ENCODE measurements at regions not wholly inside any gene's neighbourhood (a gene's known extent, or its start where the extent isn't known, plus 50 kb on each side); places are given as distances from the start of the nearest gene placed in this dataset.
"Not testable (repeated sequence)": the region's sequence is repeated elsewhere in the genome, so short reads cannot be mapped to it uniquely, and the experiment has no call there.

- Histone ChIP-seq H3K36me3 (ENCODE audit: insufficient read depth, low read length) (no peaks in the 10 kb centered on the region), H2AFZ (ENCODE audit: low read length, unreplicated experiment) (no peak overlapping the region), H3K27me3 (ENCODE audit: insufficient read depth, low read length) (no peaks in the 10 kb centered on the region), H3K27ac (ENCODE audit: low read depth, low read length) (no peak overlapping the region), H3K4me1 (ENCODE audit: control insufficient read depth, insufficient read depth, low read length, unreplicated experiment) (no peaks in the 10 kb centered on the region), H3K79me2 (ENCODE audit: control insufficient read depth, insufficient read depth, low read length, unreplicated experiment) (no peaks in the 10 kb centered on the region), H3K4me3 (ENCODE audit: low read depth, low read length) (no peak overlapping the region)
Measured at GRCh38 chr19:20294181-20294580, 127.2 kb downstream of the ZNF486 start.

GRCh38 chr19:20292520-20292919 lies 125.5 kb downstream of the ZNF486 start:
- not testable (repeated sequence) for H2AFZ ChIP-seq (ENCODE audit: low read length, unreplicated experiment); H3K79me2 ChIP-seq (ENCODE audit: control insufficient read depth, insufficient read depth, low read length, unreplicated experiment); H3K27me3 ChIP-seq (ENCODE audit: insufficient read depth, low read length); H3K4me1 ChIP-seq (ENCODE audit: control insufficient read depth, insufficient read depth, low read length, unreplicated experiment); H3K27ac ChIP-seq (ENCODE audit: low read depth, low read length); H3K4me3 ChIP-seq (ENCODE audit: low read depth, low read length); H3K36me3 ChIP-seq (ENCODE audit: insufficient read depth, low read length)

GRCh38 chr19:20289186-20289585 lies 122.2 kb downstream of the ZNF486 start:
- Histone ChIP-seq H3K27me3 (ENCODE audit: insufficient read depth, low read length) (no peaks in the 10 kb centered on the region), H3K36me3 (ENCODE audit: insufficient read depth, low read length) (no peaks in the 10 kb centered on the region), H3K79me2 (ENCODE audit: control insufficient read depth, insufficient read depth, low read length, unreplicated experiment) (no peaks in the 10 kb centered on the region), H3K4me1 (ENCODE audit: control insufficient read depth, insufficient read depth, low read length, unreplicated experiment) (no peaks in the 10 kb centered on the region), H3K27ac (ENCODE audit: low read depth, low read length) (no peak overlapping the region), H3K4me3 (ENCODE audit: low read depth, low read length) (no peak overlapping the region), H2AFZ (ENCODE audit: low read length, unreplicated experiment) (no peak overlapping the region)

DNA sequence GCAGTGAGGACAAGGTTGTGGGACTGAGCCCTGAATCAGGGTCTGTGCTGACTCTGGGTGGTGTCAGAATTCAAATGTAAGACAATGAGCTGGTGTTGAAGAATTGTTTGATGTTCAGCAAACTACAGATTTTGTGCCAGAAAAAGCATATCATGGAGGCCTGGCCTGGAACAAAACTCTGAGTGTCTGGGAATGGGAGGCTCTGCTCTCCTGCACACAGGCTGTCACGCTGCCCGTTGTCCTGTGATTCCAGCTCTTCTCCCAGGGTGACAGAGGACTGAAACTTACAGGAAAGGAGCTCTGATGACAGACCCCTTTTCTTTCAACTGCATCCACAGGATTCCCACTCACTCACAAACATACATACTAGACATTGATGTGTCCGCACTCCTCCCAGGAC lies 120.1 kb downstream of the ZNF486 start:
- H3K27ac ChIP-seq (ENCODE audit: low read depth, low read length) = no peak overlapping the region
- no peak overlapping the region for H2AFZ ChIP-seq (ENCODE audit: low read length, unreplicated experiment)
- no peaks in the 10 kb centered on the region for H3K27me3 ChIP-seq (ENCODE audit: insufficient read depth, low read length)
- H3K36me3 ChIP-seq (ENCODE audit: insufficient read depth, low read length) = no peaks in the 10 kb centered on the region
- H3K4me3 ChIP-seq (ENCODE audit: low read depth, low read length) = no peak overlapping the region
- no peaks in the 10 kb centered on the region for H3K4me1 ChIP-seq (ENCODE audit: control insufficient read depth, insufficient read depth, low read length, unreplicated experiment)
- no peaks in the 10 kb centered on the region for H3K79me2 ChIP-seq (ENCODE audit: control insufficient read depth, insufficient read depth, low read length, unreplicated experiment)

DNA sequence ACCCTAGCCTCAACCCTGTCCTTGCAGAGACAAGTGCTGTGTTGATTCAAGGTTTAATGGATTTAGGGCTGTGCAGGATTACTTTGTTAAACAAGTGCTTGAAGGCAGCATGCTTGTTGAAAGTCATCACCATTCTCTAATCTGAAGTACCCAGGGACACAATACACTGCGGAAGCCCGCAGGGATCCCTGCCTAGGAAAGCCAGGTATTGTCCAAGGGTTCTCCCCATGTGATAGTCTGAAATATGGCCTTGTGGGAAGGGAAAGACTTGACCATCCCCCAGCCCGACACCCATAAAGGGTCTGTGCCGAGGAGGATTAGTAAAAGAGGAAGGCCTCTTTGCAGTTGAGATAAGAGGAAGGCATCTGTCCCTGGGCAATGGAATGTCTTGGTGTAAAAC lies 118.9 kb downstream of the ZNF486 start:
- H3K36me3 ChIP-seq (ENCODE audit: insufficient read depth, low read length); H2AFZ ChIP-seq (ENCODE audit: low read length, unreplicated experiment); H3K27me3 ChIP-seq (ENCODE audit: insufficient read depth, low read length); H3K27ac ChIP-seq (ENCODE audit: low read depth, low read length); H3K4me3 ChIP-seq (ENCODE audit: low read depth, low read length); H3K4me1 ChIP-seq (ENCODE audit: control insufficient read depth, insufficient read depth, low read length, unreplicated experiment); H3K79me2 ChIP-seq (ENCODE audit: control insufficient read depth, insufficient read depth, low read length, unreplicated experiment): not testable (repeated sequence)

DNA sequence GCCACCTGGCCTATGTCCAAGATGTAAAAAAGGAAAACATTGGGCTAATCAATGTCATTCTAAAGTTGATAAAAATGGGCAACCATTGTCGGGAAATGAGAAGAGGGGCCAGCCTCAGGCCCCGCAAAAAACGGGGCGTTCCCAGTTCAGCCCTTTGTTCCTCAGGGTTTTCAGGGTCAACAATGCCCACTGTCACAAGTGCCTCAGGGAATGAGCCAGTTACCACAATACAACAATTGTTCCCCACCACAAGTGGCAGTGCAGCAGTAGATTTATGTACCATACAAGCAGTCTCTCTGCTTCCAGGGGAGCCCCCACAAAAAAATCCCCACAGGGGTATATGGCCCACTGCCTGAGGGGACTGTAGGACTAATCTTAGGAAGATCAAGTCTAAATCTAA lies 112.5 kb downstream of the ZNF486 start:
- H3K36me3 ChIP-seq (ENCODE audit: insufficient read depth, low read length) = no peaks in the 10 kb centered on the region

DNA sequence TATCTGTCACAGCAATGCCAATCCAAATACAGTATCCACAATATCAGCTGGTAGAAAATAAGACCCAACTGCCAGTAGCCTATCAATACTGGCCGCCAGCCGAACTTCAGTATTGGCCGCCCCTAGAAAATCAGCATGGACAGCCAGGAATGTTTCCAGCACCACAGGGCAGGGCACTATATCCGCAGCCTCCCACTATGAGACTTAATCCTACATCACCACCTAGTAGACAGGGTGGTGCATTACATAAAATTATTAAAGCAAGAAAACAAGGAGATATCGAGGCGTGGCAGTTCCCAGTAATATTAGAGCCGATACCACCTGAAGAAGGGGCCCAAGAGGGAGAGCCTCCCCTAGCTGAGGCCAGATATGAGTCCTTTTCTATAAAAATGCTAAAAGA lies 111.3 kb downstream of the ZNF486 start:
- H3K27ac ChIP-seq (ENCODE audit: low read depth, low read length) = no peak overlapping the region
- no peaks in the 10 kb centered on the region for H3K36me3 ChIP-seq (ENCODE audit: insufficient read depth, low read length)
- H2AFZ ChIP-seq (ENCODE audit: low read length, unreplicated experiment) = no peak overlapping the region
- no peaks in the 10 kb centered on the region for H3K4me1 ChIP-seq (ENCODE audit: control insufficient read depth, insufficient read depth, low read length, unreplicated experiment)
- H3K79me2 ChIP-seq (ENCODE audit: control insufficient read depth, insufficient read depth, low read length, unreplicated experiment) = no peaks in the 10 kb centered on the region
- no peak overlapping the region for H3K4me3 ChIP-seq (ENCODE audit: low read depth, low read length)
- H3K27me3 ChIP-seq (ENCODE audit: insufficient read depth, low read length) = no peaks in the 10 kb centered on the region

More for the DNA sequence above, 112.5 kb downstream of the ZNF486 start:
- Histone ChIP-seq H3K27me3 (ENCODE audit: insufficient read depth, low read length) (no peaks in the 10 kb centered on the region), H3K79me2 (ENCODE audit: control insufficient read depth, insufficient read depth, low read length, unreplicated experiment) (no peaks in the 10 kb centered on the region), H2AFZ (ENCODE audit: low read length, unreplicated experiment) (no peak overlapping the region), H3K4me1 (ENCODE audit: control insufficient read depth, insufficient read depth, low read length, unreplicated experiment) (no peaks in the 10 kb centered on the region), H3K4me3 (ENCODE audit: low read depth, low read length) (no peak overlapping the region), H3K27ac (ENCODE audit: low read depth, low read length) (no peak overlapping the region)

- H3K4me1 ChIP-seq (ENCODE audit: control insufficient read depth, insufficient read depth, low read length, unreplicated experiment); H3K79me2 ChIP-seq (ENCODE audit: control insufficient read depth, insufficient read depth, low read length, unreplicated experiment); H2AFZ ChIP-seq (ENCODE audit: low read length, unreplicated experiment); H3K27me3 ChIP-seq (ENCODE audit: insufficient read depth, low read length); H3K27ac ChIP-seq (ENCODE audit: low read depth, low read length); H3K4me3 ChIP-seq (ENCODE audit: low read depth, low read length); H3K36me3 ChIP-seq (ENCODE audit: insufficient read depth, low read length): not testable (repeated sequence)
Measured at GRCh38 chr19:20276732-20277082, 109.7 kb downstream of the ZNF486 start.

DNA sequence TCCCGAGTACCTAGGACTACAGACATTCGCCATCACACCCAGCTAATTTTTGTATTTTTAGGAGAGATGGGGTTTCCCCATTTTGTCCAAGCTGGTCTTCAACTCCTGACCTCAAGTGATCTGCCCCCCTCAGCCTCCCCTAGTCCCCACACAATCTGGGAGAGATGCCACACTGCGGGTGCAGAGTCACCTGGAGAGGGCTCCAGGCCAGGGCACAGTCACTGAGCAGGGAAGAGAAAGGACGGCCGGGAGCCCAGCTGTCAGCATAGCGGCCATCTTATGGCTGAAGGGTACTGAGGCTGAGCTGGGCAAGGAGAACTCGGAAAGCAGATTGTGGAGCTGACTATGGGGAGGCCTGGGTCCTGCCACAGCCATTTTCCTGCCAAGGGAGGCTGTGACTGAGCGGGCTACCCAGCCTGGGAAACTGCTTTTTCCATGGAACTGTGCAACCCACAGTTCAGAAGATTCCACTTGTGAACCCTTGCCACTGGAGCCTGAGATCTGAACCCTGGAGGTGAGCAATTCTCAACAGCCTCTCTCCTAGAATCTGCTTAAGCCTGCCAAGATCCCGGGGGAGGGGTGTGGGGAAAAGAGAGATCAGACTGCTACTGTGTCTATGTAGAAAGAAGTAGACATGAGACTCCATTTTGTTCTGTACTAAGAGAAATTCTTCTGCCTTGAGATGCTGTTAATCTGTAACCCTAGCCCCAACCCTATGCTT lies 109.2 kb downstream of the ZNF486 start:
- no peaks in the 10 kb centered on the region for H3K4me1 ChIP-seq (ENCODE audit: control insufficient read depth, insufficient read depth, low read length, unreplicated experiment)
- H3K27me3 ChIP-seq (ENCODE audit: insufficient read depth, low read length) = no peaks in the 10 kb centered on the region
- H2AFZ ChIP-seq (ENCODE audit: low read length, unreplicated experiment) = no peak overlapping the region
- no peaks in the 10 kb centered on the region for H3K36me3 ChIP-seq (ENCODE audit: insufficient read depth, low read length)
- H3K79me2 ChIP-seq (ENCODE audit: control insufficient read depth, insufficient read depth, low read length, unreplicated experiment) = no peaks in the 10 kb centered on the region
- no peak overlapping the region for H3K27ac ChIP-seq (ENCODE audit: low read depth, low read length)
- no peak overlapping the region for H3K4me3 ChIP-seq (ENCODE audit: low read depth, low read length)

DNA sequence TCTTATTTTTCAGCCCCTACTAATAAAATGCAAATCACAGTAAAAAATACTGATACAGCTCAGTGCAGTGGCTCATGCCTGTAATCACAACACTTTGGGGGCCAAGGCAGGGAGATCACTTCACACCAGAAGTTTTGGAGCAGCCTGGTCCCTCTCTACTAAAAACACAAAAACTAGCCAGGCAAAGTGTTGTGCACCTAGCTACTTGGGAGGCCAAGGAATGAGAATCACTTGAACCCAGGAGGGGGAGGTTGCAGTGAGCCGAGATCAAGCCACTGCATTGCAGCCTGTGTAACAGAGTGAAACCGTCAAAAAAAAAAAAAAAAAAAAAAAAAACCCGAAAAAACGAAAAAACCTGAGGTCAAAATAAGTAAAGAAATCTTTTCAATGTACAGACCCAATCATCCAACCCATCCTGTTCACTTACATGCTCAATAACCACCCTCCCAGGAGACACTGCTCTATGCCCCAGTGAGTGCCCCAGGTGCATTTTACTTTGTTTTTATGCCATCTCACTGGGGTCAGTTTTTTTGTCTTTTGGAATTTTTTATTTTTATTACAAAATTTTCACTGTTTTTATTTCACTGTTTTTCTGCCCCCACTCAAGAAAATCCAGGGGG lies 107.0 kb downstream of the ZNF486 start:
- no peaks in the 10 kb centered on the region for H3K79me2 ChIP-seq (ENCODE audit: control insufficient read depth, insufficient read depth, low read length, unreplicated experiment)
- no peak overlapping the region for H3K27ac ChIP-seq (ENCODE audit: low read depth, low read length)
- H3K36me3 ChIP-seq (ENCODE audit: insufficient read depth, low read length) = no peaks in the 10 kb centered on the region
- no peak overlapping the region for H2AFZ ChIP-seq (ENCODE audit: low read length, unreplicated experiment)
- H3K27me3 ChIP-seq (ENCODE audit: insufficient read depth, low read length) = no peaks in the 10 kb centered on the region
- H3K4me3 ChIP-seq (ENCODE audit: low read depth, low read length) = no peak overlapping the region
- H3K4me1 ChIP-seq (ENCODE audit: control insufficient read depth, insufficient read depth, low read length, unreplicated experiment) = no peaks in the 10 kb centered on the region

GRCh38 chr19:20273376-20273775 lies 106.4 kb downstream of the ZNF486 start:
- no peak overlapping the region for H2AFZ ChIP-seq (ENCODE audit: low read length, unreplicated experiment)
- no peaks in the 10 kb centered on the region for H3K4me1 ChIP-seq (ENCODE audit: control insufficient read depth, insufficient read depth, low read length, unreplicated experiment)
- no peak overlapping the region for H3K27ac ChIP-seq (ENCODE audit: low read depth, low read length)
- H3K27me3 ChIP-seq (ENCODE audit: insufficient read depth, low read length) = no peaks in the 10 kb centered on the region
- H3K36me3 ChIP-seq (ENCODE audit: insufficient read depth, low read length) = no peaks in the 10 kb centered on the region
- H3K4me3 ChIP-seq (ENCODE audit: low read depth, low read length) = no peak overlapping the region
- no peaks in the 10 kb centered on the region for H3K79me2 ChIP-seq (ENCODE audit: control insufficient read depth, insufficient read depth, low read length, unreplicated experiment)

Measured in ACC112 (cell line).